ENCODE measurements at regions not wholly inside any gene's neighbourhood (a gene's known extent, or its start where the extent isn't known, plus 50 kb on each side); places are given as distances from the start of the nearest gene placed in this dataset.
"Not testable (repeated sequence)": the region's sequence is repeated elsewhere in the genome, so short reads cannot be mapped to it uniquely, and the experiment has no call there.

- H3K27ac Mint-ChIP-seq: peak overlapping the region in 1 of 7 donors; percentile 43
- H3K9me3 Mint-ChIP-seq: peaks cover 0 to 38% (median 21%) of the 10 kb centered on the region in 8 donors
- CTCF ChIA-PET (ENCODE audit: partially characterized antibody): no interaction called here
- H3K4me3 Mint-ChIP-seq: no peak overlapping the region
- no peak for DNase-seq
- POLR2A ChIA-PET (ENCODE audit: partially characterized antibody): no interaction called here
- Histone ChIP-seq H3K27ac (ENCODE audit: low read depth, low read length) (no peak overlapping the region), H3K4me3 (ENCODE audit: low read length in 2 of 2) (no peak overlapping the region), H3K4me1 (ENCODE audit: insufficient read depth, low read length) (no peaks in the 10 kb centered on the region), H3K9me3 (ENCODE audit: control insufficient read depth in 1 of 2, low read length in 2 of 2) (no peaks in the 10 kb centered on the region), H3K36me3 (ENCODE audit: insufficient read depth, low read length) (no peaks in the 10 kb centered on the region), H3K27me3 (ENCODE audit: insufficient read depth, low read length) (no peaks in the 10 kb centered on the region)
- H3K4me1 Mint-ChIP-seq: peaks cover 2 to 7% (median 5%) of the 10 kb centered on the region in 4 donors
- intact Hi-C loops (cut with micrococcal nuclease): no loop called here
- H3K27me3 Mint-ChIP-seq: no peaks in the 10 kb centered on the region
- H3K36me3 Mint-ChIP-seq: peaks cover 30 to 78% of the 10 kb centered on the region in 2 donors
Observed at GRCh38 chr3:18527691-18528090, 102.6 kb upstream of the SATB1 start.

GRCh38 chr3:18526667-18527066 lies 101.5 kb upstream of the SATB1 start:
- POLR2A ChIA-PET (ENCODE audit: partially characterized antibody): no interaction called here
- H3K4me1 ChIP-seq (ENCODE audit: insufficient read depth, low read length): no peaks in the 10 kb centered on the region
- H3K27ac ChIP-seq (ENCODE audit: low read depth, low read length): no peak overlapping the region
- no peak overlapping the region for H3K4me3 ChIP-seq (ENCODE audit: low read length in 2 of 2)
- Mint-ChIP-seq H3K4me3 (no peak overlapping the region), H3K9me3 (peaks cover 0 to 39% (median 21%) of the 10 kb centered on the region in 8 donors), H3K36me3 (peaks cover 31 to 77% of the 10 kb centered on the region in 2 donors), H3K27me3 (no peaks in the 10 kb centered on the region), H3K4me1 (peaks cover 2 to 7% (median 5%) of the 10 kb centered on the region in 4 donors), H3K27ac (no peak overlapping the region)
- no peaks in the 10 kb centered on the region for H3K9me3 ChIP-seq (ENCODE audit: control insufficient read depth in 1 of 2, low read length in 2 of 2)
- no peak for DNase-seq
- H3K36me3 ChIP-seq (ENCODE audit: insufficient read depth, low read length): no peaks in the 10 kb centered on the region
- CTCF ChIA-PET (ENCODE audit: partially characterized antibody): no interaction called here
- H3K27me3 ChIP-seq (ENCODE audit: insufficient read depth, low read length): no peaks in the 10 kb centered on the region
- intact Hi-C loops (cut with micrococcal nuclease): no loop called here

GRCh38 chr3:18516170-18516569 lies 91.0 kb upstream of the SATB1 start:
- H3K4me1 ChIP-seq (ENCODE audit: insufficient read depth, low read length); DNase-seq; H3K4me1 Mint-ChIP-seq; H3K36me3 ChIP-seq (ENCODE audit: insufficient read depth, low read length); POLR2A ChIA-PET (ENCODE audit: partially characterized antibody); H3K4me3 Mint-ChIP-seq; H3K27me3 ChIP-seq (ENCODE audit: insufficient read depth, low read length); CTCF ChIA-PET (ENCODE audit: partially characterized antibody); H3K27ac ChIP-seq (ENCODE audit: low read depth, low read length); H3K9me3 ChIP-seq (ENCODE audit: control insufficient read depth in 1 of 2, low read length in 2 of 2); H3K4me3 ChIP-seq (ENCODE audit: low read length in 2 of 2); H3K27ac Mint-ChIP-seq; H3K27me3 Mint-ChIP-seq; H3K9me3 Mint-ChIP-seq; intact Hi-C loops (cut with micrococcal nuclease): not testable (repeated sequence)
- H3K36me3 Mint-ChIP-seq: peaks cover 2 to 23% of the 10 kb centered on the region in 2 donors

GRCh38 chr3:18513091-18513490 lies 88.0 kb upstream of the SATB1 start:
- Histone ChIP-seq H3K27me3 (ENCODE audit: insufficient read depth, low read length) (no peaks in the 10 kb centered on the region), H3K36me3 (ENCODE audit: insufficient read depth, low read length) (no peaks in the 10 kb centered on the region), H3K27ac (ENCODE audit: low read depth, low read length) (no peak overlapping the region), H3K4me1 (ENCODE audit: insufficient read depth, low read length) (no peaks in the 10 kb centered on the region), H3K9me3 (ENCODE audit: control insufficient read depth in 1 of 2, low read length in 2 of 2) (no peaks in the 10 kb centered on the region), H3K4me3 (ENCODE audit: low read length in 2 of 2) (no peak overlapping the region)
- ChIA-PET POLR2A (ENCODE audit: partially characterized antibody) (no interaction called here), CTCF (ENCODE audit: partially characterized antibody) (no interaction called here)
- peaks cover 0 to 33% of the 10 kb centered on the region in 2 donors for H3K36me3 Mint-ChIP-seq
- intact Hi-C loops (cut with micrococcal nuclease): no loop called here
- no peaks in the 10 kb centered on the region for H3K27me3 Mint-ChIP-seq
- peaks cover 0 to 2% (median 0%) of the 10 kb centered on the region in 8 donors for H3K9me3 Mint-ChIP-seq
- H3K27ac Mint-ChIP-seq: no peak overlapping the region
- no peak for DNase-seq
- no peaks in the 10 kb centered on the region for H3K4me1 Mint-ChIP-seq
- H3K4me3 Mint-ChIP-seq: no peak overlapping the region

GRCh38 chr3:18512007-18512406 lies 86.9 kb upstream of the SATB1 start:
- Histone ChIP-seq H3K27ac (ENCODE audit: low read depth, low read length) (no peak overlapping the region), H3K27me3 (ENCODE audit: insufficient read depth, low read length) (no peaks in the 10 kb centered on the region), H3K4me1 (ENCODE audit: insufficient read depth, low read length) (no peaks in the 10 kb centered on the region), H3K9me3 (ENCODE audit: control insufficient read depth in 1 of 2, low read length in 2 of 2) (no peaks in the 10 kb centered on the region), H3K4me3 (ENCODE audit: low read length in 2 of 2) (no peak overlapping the region), H3K36me3 (ENCODE audit: insufficient read depth, low read length) (no peaks in the 10 kb centered on the region)
- Mint-ChIP-seq H3K27me3 (no peaks in the 10 kb centered on the region), H3K4me1 (no peaks in the 10 kb centered on the region), H3K9me3 (peaks cover 0 to 2% (median 0%) of the 10 kb centered on the region in 8 donors), H3K36me3 (peaks cover 0 to 37% of the 10 kb centered on the region in 2 donors), H3K4me3 (no peak overlapping the region), H3K27ac (peak overlapping the region in 2 of 7 donors; percentile 7 to 38)
- ChIA-PET POLR2A (ENCODE audit: partially characterized antibody) (no interaction called here), CTCF (ENCODE audit: partially characterized antibody) (no interaction called here)
- DNase-seq: no peak
- intact Hi-C loops (cut with micrococcal nuclease): no loop called here

GRCh38 chr3:18510947-18511346 lies 85.8 kb upstream of the SATB1 start:
- no peak overlapping the region for H3K27ac Mint-ChIP-seq
- POLR2A ChIA-PET (ENCODE audit: partially characterized antibody): no interaction called here
- intact Hi-C loops (cut with micrococcal nuclease): no loop called here

GRCh38 chr3:18507333-18507732 lies 82.2 kb upstream of the SATB1 start:
- no peaks in the 10 kb centered on the region for H3K36me3 ChIP-seq (ENCODE audit: insufficient read depth, low read length)
- intact Hi-C loops (cut with micrococcal nuclease): no loop called here
- H3K27ac ChIP-seq (ENCODE audit: low read depth, low read length): no peak overlapping the region
- H3K4me1 ChIP-seq (ENCODE audit: insufficient read depth, low read length): no peaks in the 10 kb centered on the region
- H3K4me3 ChIP-seq (ENCODE audit: low read length in 2 of 2): no peak overlapping the region
- CTCF ChIA-PET (ENCODE audit: partially characterized antibody): no interaction called here
- Mint-ChIP-seq H3K36me3 (peaks cover 0 to 26% of the 10 kb centered on the region in 2 donors), H3K9me3 (peaks cover 0 to 2% (median 0%) of the 10 kb centered on the region in 8 donors), H3K4me1 (no peaks in the 10 kb centered on the region), H3K4me3 (no peak overlapping the region), H3K27me3 (no peaks in the 10 kb centered on the region), H3K27ac (no peak overlapping the region)
- no peaks in the 10 kb centered on the region for H3K27me3 ChIP-seq (ENCODE audit: insufficient read depth, low read length)
- no peaks in the 10 kb centered on the region for H3K9me3 ChIP-seq (ENCODE audit: control insufficient read depth in 1 of 2, low read length in 2 of 2)
- POLR2A ChIA-PET (ENCODE audit: partially characterized antibody): no interaction called here
- no peak for DNase-seq

More at GRCh38 chr3:18510947-18511346, 85.8 kb upstream of the SATB1 start:
- DNase-seq: no peak
- CTCF ChIA-PET (ENCODE audit: partially characterized antibody): no interaction called here
- H3K27me3 ChIP-seq (ENCODE audit: insufficient read depth, low read length): no peaks in the 10 kb centered on the region
- H3K4me1 Mint-ChIP-seq: no peaks in the 10 kb centered on the region
- H3K27ac ChIP-seq (ENCODE audit: low read depth, low read length): no peak overlapping the region
- H3K4me3 ChIP-seq (ENCODE audit: low read length in 2 of 2): no peak overlapping the region
- H3K4me3 Mint-ChIP-seq: no peak overlapping the region
- H3K9me3 Mint-ChIP-seq: peaks cover 0 to 2% (median 0%) of the 10 kb centered on the region in 8 donors
- no peaks in the 10 kb centered on the region for H3K4me1 ChIP-seq (ENCODE audit: insufficient read depth, low read length)
- H3K36me3 Mint-ChIP-seq: peaks cover 0 to 39% of the 10 kb centered on the region in 2 donors
- no peaks in the 10 kb centered on the region for H3K9me3 ChIP-seq (ENCODE audit: control insufficient read depth in 1 of 2, low read length in 2 of 2)
- H3K36me3 ChIP-seq (ENCODE audit: insufficient read depth, low read length): no peaks in the 10 kb centered on the region
- no peaks in the 10 kb centered on the region for H3K27me3 Mint-ChIP-seq

GRCh38 chr3:18505056-18505455 lies 79.9 kb upstream of the SATB1 start:
- ChIA-PET POLR2A (ENCODE audit: partially characterized antibody) (no interaction called here), CTCF (ENCODE audit: partially characterized antibody) (no interaction called here)
- DNase-seq: no peak
- peaks cover 0 to 6% (median 2%) of the 10 kb centered on the region in 4 donors for H3K4me1 Mint-ChIP-seq
- H3K9me3 Mint-ChIP-seq: peaks cover 0 to 2% (median 0%) of the 10 kb centered on the region in 8 donors
- Histone ChIP-seq H3K27me3 (ENCODE audit: insufficient read depth, low read length) (no peaks in the 10 kb centered on the region), H3K9me3 (ENCODE audit: control insufficient read depth in 1 of 2, low read length in 2 of 2) (no peaks in the 10 kb centered on the region), H3K4me3 (ENCODE audit: low read length in 2 of 2) (no peak overlapping the region), H3K27ac (ENCODE audit: low read depth, low read length) (no peak overlapping the region), H3K4me1 (ENCODE audit: insufficient read depth, low read length) (peaks cover 2% of the 10 kb centered on the region), H3K36me3 (ENCODE audit: insufficient read depth, low read length) (no peaks in the 10 kb centered on the region)
- peak overlapping the region in 1 of 7 donors; percentile 7 for H3K27ac Mint-ChIP-seq
- H3K4me3 Mint-ChIP-seq: no peak overlapping the region
- no peaks in the 10 kb centered on the region for H3K27me3 Mint-ChIP-seq
- H3K36me3 Mint-ChIP-seq: peaks cover 0 to 20% of the 10 kb centered on the region in 2 donors
- intact Hi-C loops (cut with micrococcal nuclease): no loop called here
